ENCODE measurements at regions not wholly inside any gene's neighbourhood (a gene's known extent, or its start where the extent isn't known, plus 50 kb on each side); places are given as distances from the start of the nearest gene placed in this dataset.

- TF ChIP-seq POLR2A (IDR thresholded peaks at IDR 0.05), result no peak
- TF ChIP-seq CTCF (IDR thresholded peaks at IDR 0.05), result no peak
- TF ChIP-seq POLR2AphosphoS5 (IDR thresholded peaks at IDR 0.05), result no peak
Observed at GRCh38 chr6:1191141-1191630, 120.7 kb upstream of the FOXQ1 start.

All from breast epithelium (tissue), 3 donors.